ENCODE measurements at regions not wholly inside any gene's neighbourhood (a gene's known extent, or its start where the extent isn't known, plus 50 kb on each side); places are given as distances from the start of the nearest gene placed in this dataset.

GRCh38 chr12:58731096-58731495 lies 189.2 kb downstream of the LRIG3 start:
- Histone ChIP-seq H3K9me3 (ENCODE audit: low read length) (no peaks in the 10 kb centered on the region), H3K4me2 (ENCODE audit: low read length) (no peak overlapping the region), H3K4me3 (ENCODE audit: low read depth, low read length, poor library complexity, severe bottlenecking) (no peak overlapping the region), H3K9me2 (ENCODE audit: low read depth, low read length) (no peaks in the 10 kb centered on the region), H3F3A (ENCODE audit: insufficient read depth, low read length) (no peaks in the 10 kb centered on the region), H3K9ac (ENCODE audit: low read length) (no peak overlapping the region), H2AFZ (ENCODE audit: low read length) (no peak overlapping the region), H3K4me1 (ENCODE audit: insufficient read depth, low read length, severe bottlenecking) (no peaks in the 10 kb centered on the region), H3K27ac (ENCODE audit: low read depth, low read length, poor library complexity, severe bottlenecking) (no peak overlapping the region), H3K27me3 (ENCODE audit: insufficient read depth, low read length) (no peaks in the 10 kb centered on the region), H4K20me1 (ENCODE audit: insufficient read depth, low read length) (no peaks in the 10 kb centered on the region), H3K36me3 (ENCODE audit: insufficient read depth, low read length) (no peaks in the 10 kb centered on the region), H3K79me2 (ENCODE audit: insufficient read depth, low read length) (no peaks in the 10 kb centered on the region)
- no peak for TF ChIP-seq CTCF (IDR thresholded peaks at IDR 0.05; ENCODE audit: low read length)
- TF ChIP-seq EZH2 (IDR thresholded peaks at IDR 0.05; ENCODE audit: borderline replicate concordance, low read length), result no peak

GRCh38 chr12:58732894-58733293 lies 187.4 kb downstream of the LRIG3 start:
- Histone ChIP-seq H3K79me2 (ENCODE audit: insufficient read depth, low read length) (no peaks in the 10 kb centered on the region), H3K4me3 (ENCODE audit: low read depth, low read length, poor library complexity, severe bottlenecking) (no peak overlapping the region), H2AFZ (ENCODE audit: low read length) (no peak overlapping the region), H3K9me3 (ENCODE audit: low read length) (no peaks in the 10 kb centered on the region), H4K20me1 (ENCODE audit: insufficient read depth, low read length) (no peaks in the 10 kb centered on the region), H3K27me3 (ENCODE audit: insufficient read depth, low read length) (no peaks in the 10 kb centered on the region), H3K9me2 (ENCODE audit: low read depth, low read length) (no peaks in the 10 kb centered on the region), H3K27ac (ENCODE audit: low read depth, low read length, poor library complexity, severe bottlenecking) (no peak overlapping the region), H3K4me1 (ENCODE audit: insufficient read depth, low read length, severe bottlenecking) (no peaks in the 10 kb centered on the region), H3K9ac (ENCODE audit: low read length) (no peak overlapping the region), H3K4me2 (ENCODE audit: low read length) (no peak overlapping the region), H3F3A (ENCODE audit: insufficient read depth, low read length) (no peaks in the 10 kb centered on the region), H3K36me3 (ENCODE audit: insufficient read depth, low read length) (no peaks in the 10 kb centered on the region)
- TF ChIP-seq CTCF (IDR thresholded peaks at IDR 0.05; ENCODE audit: low read length) (no peak), EZH2 (IDR thresholded peaks at IDR 0.05; ENCODE audit: borderline replicate concordance, low read length) (no peak)

GRCh38 chr12:58741226-58741625 lies 179.1 kb downstream of the LRIG3 start:
- Histone ChIP-seq H3K9me3 (ENCODE audit: low read length) (no peaks in the 10 kb centered on the region), H3K4me3 (ENCODE audit: low read depth, low read length, poor library complexity, severe bottlenecking) (no peak overlapping the region), H3K4me1 (ENCODE audit: insufficient read depth, low read length, severe bottlenecking) (no peaks in the 10 kb centered on the region), H3F3A (ENCODE audit: insufficient read depth, low read length) (no peaks in the 10 kb centered on the region), H3K36me3 (ENCODE audit: insufficient read depth, low read length) (no peaks in the 10 kb centered on the region), H3K4me2 (ENCODE audit: low read length) (no peak overlapping the region), H2AFZ (ENCODE audit: low read length) (no peak overlapping the region), H3K79me2 (ENCODE audit: insufficient read depth, low read length) (no peaks in the 10 kb centered on the region), H3K27me3 (ENCODE audit: insufficient read depth, low read length) (no peaks in the 10 kb centered on the region), H3K9ac (ENCODE audit: low read length) (no peak overlapping the region), H3K27ac (ENCODE audit: low read depth, low read length, poor library complexity, severe bottlenecking) (no peak overlapping the region), H3K9me2 (ENCODE audit: low read depth, low read length) (no peaks in the 10 kb centered on the region), H4K20me1 (ENCODE audit: insufficient read depth, low read length) (no peaks in the 10 kb centered on the region)
- TF ChIP-seq EZH2 (IDR thresholded peaks at IDR 0.05; ENCODE audit: borderline replicate concordance, low read length) (no peak), CTCF (IDR thresholded peaks at IDR 0.05; ENCODE audit: low read length) (no peak)
